Activated CD4-positive, alpha-beta T cell treated with anti-CD3 and anti-CD28 coated beads, Interleukin-2, amount 10 ng/mL, durations not matched to agents 24 days and 14 days (primary cell): ENCODE measurements at regions not wholly inside any gene's neighbourhood (a gene's known extent, or its start where the extent isn't known, plus 50 kb on each side); places are given as distances from the start of the nearest gene placed in this dataset.

ENCODE experiments used
- DNase-seq: peaks from one replicate; pipeline ENCODE4 v3.0.0; 2022
- H3K27ac Mint-ChIP-seq: one replicate; pipeline ENCODE4 v1.8.0; 2022; ENCODE audit warnings: mild to moderate bottlenecking, mixed read lengths
- H3K27me3 Mint-ChIP-seq: one replicate; pipeline ENCODE4 v1.8.0; 2022; ENCODE audit warnings: mixed read lengths
- H3K36me3 Mint-ChIP-seq: one replicate; pipeline ENCODE4 v1.8.0; 2022; ENCODE audit warnings: low read depth, mild to moderate bottlenecking, mixed read lengths
- H3K4me1 Mint-ChIP-seq: one replicate; pipeline ENCODE4 v1.8.0; 2021; ENCODE audit warnings: mixed read lengths
- H3K4me3 Mint-ChIP-seq: one replicate; pipeline ENCODE4 v1.8.0; 2022; ENCODE audit warnings: mild to moderate bottlenecking, moderate library complexity, mixed read lengths
- H3K9me3 Mint-ChIP-seq: one replicate; pipeline ENCODE4 v1.8.0; 2021; ENCODE audit warnings: mixed read lengths
- intact Hi-C: fragments of 100-400 bp; cut with micrococcal nuclease; formaldehyde crosslinking; loops from one replicate; pipeline ENCODE4 v1.15.1; 2023

DNA sequence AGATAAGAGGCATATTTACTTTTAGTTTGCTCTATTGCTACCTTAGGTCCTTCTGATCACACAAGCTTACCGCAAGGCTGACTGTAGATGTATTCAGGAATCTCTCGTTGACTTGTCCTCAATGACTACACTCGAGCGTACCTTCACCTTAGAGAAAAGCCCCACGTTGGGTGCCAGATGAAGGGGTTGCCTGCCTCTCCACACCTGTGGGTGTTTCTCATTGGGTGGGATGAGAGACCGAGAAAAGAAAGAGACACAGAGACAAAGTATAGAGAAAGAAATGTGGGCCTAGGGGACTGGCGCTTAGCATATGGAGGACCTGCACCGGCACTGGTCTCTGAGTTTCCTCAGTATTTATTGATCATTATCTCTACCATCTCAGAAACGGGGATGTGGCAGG, 51.8 kb downstream of the ASCL4 start:
- H3K27ac Mint-ChIP-seq, result no peak overlapping the region
- peaks cover 2% of the 10 kb centered on the region for H3K27me3 Mint-ChIP-seq
- intact Hi-C loops, result no loop called here
- H3K4me1 Mint-ChIP-seq, result no peaks in the 10 kb centered on the region
- no peak overlapping the region for H3K4me3 Mint-ChIP-seq
- DNase-seq, result no peak
- H3K36me3 Mint-ChIP-seq, result no peaks in the 10 kb centered on the region
- H3K9me3 Mint-ChIP-seq, result peaks cover 19% of the 10 kb centered on the region

DNA sequence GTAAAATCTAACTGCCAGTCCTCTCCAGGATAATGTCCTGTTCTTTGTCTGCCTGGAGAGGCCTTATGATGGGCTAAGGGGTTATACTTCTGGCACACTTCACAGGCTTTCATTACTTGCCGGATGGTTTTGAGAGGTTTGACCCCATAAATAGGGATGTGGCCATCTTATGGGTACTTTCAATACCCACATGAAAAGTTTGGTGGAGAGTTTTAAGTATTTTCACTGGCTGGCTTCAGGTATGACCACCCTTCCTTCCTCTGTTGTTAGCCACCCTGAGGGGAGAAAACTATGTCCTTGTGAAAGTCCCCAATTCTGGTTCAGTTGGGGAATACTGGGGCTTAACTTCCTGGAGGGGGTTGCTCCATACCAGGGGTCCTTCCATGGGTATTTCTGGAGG, 54.8 kb downstream of the ASCL4 start:
- Mint-ChIP-seq H3K9me3 (peaks cover 19% of the 10 kb centered on the region), H3K36me3 (no peaks in the 10 kb centered on the region), H3K4me3 (no peak overlapping the region), H3K27me3 (peaks cover 13% of the 10 kb centered on the region), H3K27ac (no peak overlapping the region), H3K4me1 (no peaks in the 10 kb centered on the region)
- DNase-seq, result no peak
- intact Hi-C loops, result no loop called here

DNA sequence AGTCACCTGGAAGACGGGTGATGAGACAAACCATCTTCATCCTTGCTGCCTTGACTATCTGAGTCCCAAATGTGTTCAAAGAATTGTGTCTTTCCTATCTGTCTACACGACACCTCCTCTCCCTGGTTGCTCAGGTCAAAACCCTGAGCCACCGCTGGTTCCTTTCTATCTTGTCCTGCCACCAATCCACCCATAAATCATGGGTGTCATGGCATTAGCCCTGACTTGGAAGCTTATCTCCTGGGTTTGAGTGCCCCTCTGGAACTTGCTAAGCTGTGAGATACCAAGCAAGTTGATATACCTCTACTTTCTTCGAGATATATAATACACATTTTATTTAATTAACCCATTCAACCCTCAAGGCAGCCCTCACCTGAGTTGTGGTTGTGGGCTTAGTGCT, 57.9 kb downstream of the ASCL4 start:
- Mint-ChIP-seq H3K27ac (no peak overlapping the region), H3K4me3 (no peak overlapping the region), H3K27me3 (peaks cover 29% of the 10 kb centered on the region), H3K36me3 (no peaks in the 10 kb centered on the region), H3K4me1 (no peaks in the 10 kb centered on the region), H3K9me3 (peaks cover 8% of the 10 kb centered on the region)
- no peak for DNase-seq
- intact Hi-C loops, result no loop called here

DNA sequence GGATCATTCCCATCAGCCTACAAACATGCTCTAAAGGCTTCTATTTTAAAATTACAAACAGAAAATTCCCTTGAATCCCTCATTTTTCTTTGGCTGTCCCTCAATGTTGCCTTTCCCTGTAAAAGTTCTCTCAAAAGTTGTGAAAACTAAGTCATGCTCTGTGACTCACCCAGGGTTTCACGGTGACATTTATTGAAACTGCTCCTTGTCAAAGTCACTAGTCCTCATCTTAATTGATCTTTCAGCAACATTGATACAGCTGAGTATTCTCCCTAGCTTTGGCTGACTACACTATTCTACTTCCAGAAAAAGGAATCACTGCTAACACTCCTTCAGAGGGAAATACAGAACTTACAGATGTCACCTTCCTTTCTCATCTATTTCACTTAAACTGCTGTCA, 65.7 kb downstream of the ASCL4 start:
- Mint-ChIP-seq H3K4me3 (no peak overlapping the region), H3K36me3 (no peaks in the 10 kb centered on the region), H3K9me3 (no peaks in the 10 kb centered on the region), H3K27ac (no peak overlapping the region), H3K27me3 (peaks cover 42% of the 10 kb centered on the region), H3K4me1 (peaks cover 2% of the 10 kb centered on the region)
- DNase-seq, result no peak
- intact Hi-C loops, result no loop called here

DNA sequence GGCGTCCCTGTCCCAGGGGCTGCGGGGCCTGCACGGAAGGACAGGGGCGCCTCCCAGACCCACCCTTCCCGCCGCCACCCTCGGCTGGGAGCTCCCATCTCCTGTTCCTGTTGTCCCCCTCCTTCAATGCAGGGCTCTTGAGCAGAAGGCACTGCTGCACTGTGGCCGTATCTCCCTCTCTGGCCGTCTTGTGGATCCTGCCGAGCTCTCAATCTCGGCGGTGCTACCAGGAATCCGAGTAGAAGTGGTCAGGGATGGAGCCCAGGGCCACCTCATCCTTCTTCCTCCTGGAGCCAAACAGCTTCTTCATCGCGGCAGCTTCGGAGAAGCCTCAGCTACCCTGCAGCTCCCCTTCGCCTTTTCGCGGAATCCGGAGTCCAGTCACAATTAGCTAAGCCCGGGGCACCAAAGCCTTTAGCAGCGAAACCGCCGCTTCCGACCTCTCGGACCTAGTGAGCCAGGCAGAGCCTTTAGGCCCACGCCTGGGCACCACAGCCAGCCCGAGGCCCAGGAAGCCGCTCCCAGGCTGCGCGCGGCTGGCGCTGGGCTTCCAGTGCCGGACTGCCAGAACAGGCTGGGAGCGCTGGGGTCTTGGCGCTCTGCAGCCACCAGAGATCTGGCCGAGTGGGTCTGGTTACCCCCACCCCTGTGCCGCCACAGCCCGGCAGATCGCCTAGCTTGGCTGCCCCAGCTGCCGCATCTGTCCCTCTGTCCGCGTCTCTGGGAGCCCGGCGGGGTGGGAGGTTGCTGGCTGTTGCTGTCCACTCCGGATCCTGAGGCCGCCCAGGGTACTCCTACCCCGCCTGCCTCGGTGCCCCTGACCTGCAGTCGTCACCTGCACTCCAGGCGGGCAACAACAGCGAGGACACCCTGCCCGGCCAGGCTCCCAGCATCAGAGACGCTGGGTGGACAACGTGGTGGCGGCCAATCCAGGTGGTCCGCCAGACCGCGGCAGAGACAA, 69.1 kb downstream of the ASCL4 start:
- no peaks in the 10 kb centered on the region for H3K36me3 Mint-ChIP-seq
- H3K27me3 Mint-ChIP-seq, result peaks cover 52% of the 10 kb centered on the region
- peaks cover 2% of the 10 kb centered on the region for H3K4me1 Mint-ChIP-seq
- no peak overlapping the region for H3K27ac Mint-ChIP-seq
- DNase-seq, result no peak
- intact Hi-C loops, result no loop called here
- H3K9me3 Mint-ChIP-seq, result no peaks in the 10 kb centered on the region
- H3K4me3 Mint-ChIP-seq, result no peak overlapping the region

DNA sequence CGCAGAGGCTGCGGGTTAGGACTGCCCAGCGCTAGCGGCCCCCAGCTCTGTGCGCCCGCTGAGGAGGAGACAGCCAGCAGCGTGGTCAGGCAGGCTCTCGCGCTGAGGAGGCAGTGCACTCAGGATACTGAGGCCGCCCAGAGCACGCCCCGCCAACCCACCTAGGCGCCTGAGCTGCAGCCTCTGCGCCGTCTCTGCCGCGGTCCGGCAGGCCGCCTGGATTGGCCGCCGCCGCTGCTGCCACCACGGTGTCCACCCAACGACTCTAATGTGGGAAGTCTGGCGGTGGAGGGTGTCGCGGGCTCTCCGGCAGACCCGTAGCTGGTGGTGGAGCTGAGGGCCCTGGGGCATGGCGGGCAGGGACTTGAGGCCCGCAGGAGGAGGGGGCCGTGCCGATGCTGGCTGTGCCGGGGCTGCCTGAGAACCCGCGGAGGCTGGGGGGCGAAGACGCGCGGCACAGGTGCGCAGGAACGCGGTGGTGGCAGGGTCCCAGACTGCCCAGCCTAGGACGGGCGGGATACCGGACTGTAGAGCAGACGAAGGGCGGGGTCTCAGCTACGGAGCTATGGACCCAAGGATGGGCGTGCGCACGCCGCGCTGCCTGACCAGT, 69.9 kb downstream of the ASCL4 start:
- no peaks in the 10 kb centered on the region for H3K9me3 Mint-ChIP-seq
- no peak overlapping the region for H3K4me3 Mint-ChIP-seq
- H3K27ac Mint-ChIP-seq, result no peak overlapping the region
- intact Hi-C loops, result no loop called here
- H3K27me3 Mint-ChIP-seq, result peaks cover 56% of the 10 kb centered on the region
- H3K36me3 Mint-ChIP-seq, result no peaks in the 10 kb centered on the region
- H3K4me1 Mint-ChIP-seq, result peaks cover 2% of the 10 kb centered on the region
- DNase-seq, result no peak

DNA sequence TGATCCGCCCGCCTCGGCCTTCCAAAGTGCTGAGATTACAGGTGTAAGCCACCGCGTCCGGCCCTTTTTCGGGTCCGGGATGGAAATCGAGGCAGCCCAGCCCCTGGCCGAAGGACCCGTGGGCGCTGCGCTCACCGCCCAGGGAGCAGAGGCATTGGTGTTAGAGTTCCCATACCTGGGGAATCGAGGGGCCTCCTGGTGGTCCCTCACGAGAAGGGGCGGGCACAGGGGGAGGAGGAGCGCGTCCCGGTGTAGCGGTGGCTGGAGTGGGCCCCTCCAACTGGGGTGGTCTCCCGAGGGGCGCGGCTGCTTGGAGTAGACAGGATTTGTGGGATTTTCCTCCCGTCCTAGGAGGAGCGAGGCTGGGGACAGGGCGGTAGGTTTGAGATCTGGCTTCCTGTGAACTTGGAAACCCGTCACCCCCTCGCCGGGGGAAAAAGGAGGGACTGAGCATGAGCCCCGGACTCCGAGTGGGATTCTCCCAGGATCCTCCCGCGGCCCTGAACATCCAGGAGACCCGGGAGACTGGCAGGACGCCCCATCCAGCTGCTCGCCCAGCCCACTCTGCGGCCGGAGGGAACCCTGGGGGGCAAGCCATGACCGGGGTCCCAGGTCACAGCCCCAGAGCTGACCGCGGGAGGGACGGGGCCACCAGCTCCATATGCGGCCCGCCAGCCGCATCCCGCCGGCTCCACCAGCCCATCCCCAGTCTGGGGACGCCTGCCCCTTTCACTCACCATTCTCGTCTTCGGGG, 70.9 kb downstream of the ASCL4 start:
- H3K4me1 Mint-ChIP-seq, result peaks cover 2% of the 10 kb centered on the region
- H3K36me3 Mint-ChIP-seq, result no peaks in the 10 kb centered on the region
- no peak for DNase-seq
- intact Hi-C loops, result no loop called here
- peaks cover 57% of the 10 kb centered on the region for H3K27me3 Mint-ChIP-seq
- H3K27ac Mint-ChIP-seq, result no peak overlapping the region
- H3K4me3 Mint-ChIP-seq, result no peak overlapping the region
- no peaks in the 10 kb centered on the region for H3K9me3 Mint-ChIP-seq

DNA sequence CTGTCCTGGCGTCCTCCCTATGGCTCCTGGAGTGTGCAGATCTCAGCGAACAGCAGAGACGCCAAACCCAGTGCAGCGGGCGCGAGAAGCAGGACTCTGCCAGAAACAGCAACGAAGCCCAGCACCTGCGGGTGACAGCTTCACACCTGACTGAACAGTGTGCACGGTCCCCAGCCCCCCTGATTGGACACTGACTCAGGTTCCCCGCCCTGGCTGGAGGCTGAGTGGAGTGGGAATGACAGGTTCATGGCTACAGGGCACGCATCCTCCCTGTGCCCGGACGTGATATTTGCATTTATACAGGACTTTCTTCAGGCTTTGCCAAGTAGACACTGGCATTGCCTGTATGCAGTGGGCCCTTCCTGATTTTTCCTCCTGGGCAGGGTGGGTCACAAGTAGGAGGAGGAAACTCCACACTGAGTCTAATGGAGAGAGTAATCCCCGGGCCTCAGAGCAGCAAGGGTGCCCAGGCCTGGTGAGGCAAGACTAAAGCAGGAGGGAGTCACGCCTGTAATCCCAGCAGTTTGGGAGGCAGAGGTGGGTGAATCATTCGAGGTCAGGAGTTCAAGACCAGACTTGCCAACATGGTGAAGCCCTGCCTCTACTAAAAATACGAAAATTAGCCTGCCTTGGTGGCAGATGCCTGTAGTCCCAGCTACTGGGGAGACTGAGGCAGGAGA, 71.6 kb downstream of the ASCL4 start:
- peaks cover 53% of the 10 kb centered on the region for H3K27me3 Mint-ChIP-seq
- intact Hi-C loops, result no loop called here

DNA sequence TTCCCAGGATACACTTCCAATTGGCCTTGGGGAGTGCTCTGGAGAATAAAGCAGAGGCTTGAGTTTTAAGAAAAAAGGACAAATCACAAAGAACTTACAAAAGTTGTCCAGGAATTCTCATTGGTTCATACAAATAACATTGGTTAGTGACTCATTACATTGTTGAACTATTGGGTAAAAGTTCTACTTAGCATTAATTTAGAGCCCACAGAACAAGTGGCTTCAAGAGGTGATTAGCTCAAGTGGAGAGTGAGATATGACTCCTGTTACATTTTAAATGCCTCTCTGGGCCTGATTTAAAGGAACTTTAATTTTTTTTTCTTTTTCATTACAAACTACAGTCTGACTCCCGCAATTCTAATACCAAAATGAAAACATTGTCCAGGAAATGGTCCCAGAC, 72.9 kb downstream of the ASCL4 start:
- H3K9me3 Mint-ChIP-seq, result no peaks in the 10 kb centered on the region
- peaks cover 53% of the 10 kb centered on the region for H3K27me3 Mint-ChIP-seq
- intact Hi-C loops, result no loop called here
- peaks cover 2% of the 10 kb centered on the region for H3K4me1 Mint-ChIP-seq
- no peaks in the 10 kb centered on the region for H3K36me3 Mint-ChIP-seq
- H3K4me3 Mint-ChIP-seq, result no peak overlapping the region
- no peak for DNase-seq
- no peak overlapping the region for H3K27ac Mint-ChIP-seq

More for the DNA sequence above, 71.6 kb downstream of the ASCL4 start:
- DNase-seq, result no peak
- Mint-ChIP-seq H3K9me3 (no peaks in the 10 kb centered on the region), H3K4me3 (no peak overlapping the region), H3K36me3 (no peaks in the 10 kb centered on the region), H3K27ac (no peak overlapping the region), H3K4me1 (peaks cover 2% of the 10 kb centered on the region)

DNA sequence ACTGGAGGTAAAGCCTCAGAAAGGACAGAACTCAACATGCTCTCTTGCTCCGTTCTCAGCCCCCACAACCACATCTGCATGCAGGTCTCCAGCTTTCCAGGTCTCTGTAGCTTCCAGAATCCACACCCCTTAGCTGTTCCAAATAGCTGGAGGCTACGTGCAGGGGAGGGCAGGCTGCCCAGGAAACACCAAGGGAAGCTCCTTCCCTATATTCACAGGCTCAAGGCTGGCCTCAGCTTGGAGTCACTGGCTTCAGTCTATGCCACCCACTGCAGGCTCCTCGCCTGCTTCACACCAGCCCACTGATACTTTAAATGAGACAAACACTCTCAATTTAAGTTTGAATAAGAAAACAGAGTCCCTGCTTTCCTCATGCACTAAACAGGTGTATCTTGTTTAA, 73.3 kb downstream of the ASCL4 start:
- H3K27me3 Mint-ChIP-seq, result peaks cover 53% of the 10 kb centered on the region
- H3K27ac Mint-ChIP-seq, result no peak overlapping the region
- H3K4me3 Mint-ChIP-seq, result no peak overlapping the region
- H3K9me3 Mint-ChIP-seq, result no peaks in the 10 kb centered on the region
- no peaks in the 10 kb centered on the region for H3K36me3 Mint-ChIP-seq
- no peak for DNase-seq
- intact Hi-C loops, result no loop called here
- peaks cover 2% of the 10 kb centered on the region for H3K4me1 Mint-ChIP-seq

DNA sequence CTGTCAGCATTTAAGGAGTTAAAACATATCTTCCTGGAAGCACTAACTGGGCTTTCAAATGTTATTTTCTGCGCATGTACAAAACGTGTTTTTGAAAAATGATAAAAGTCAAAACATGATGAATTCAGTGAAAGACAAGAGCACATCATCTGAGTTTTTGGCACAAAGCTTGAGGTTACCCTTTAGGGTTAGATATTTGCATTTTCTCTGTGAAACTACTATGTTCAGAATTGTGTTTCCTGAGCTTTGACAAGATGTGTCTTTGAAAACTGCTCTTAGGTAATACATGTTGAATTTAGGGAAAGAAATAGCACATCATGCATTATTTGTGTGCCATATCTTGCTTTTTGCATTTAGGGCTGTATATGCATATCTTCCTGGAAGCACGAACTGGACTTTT, 79.0 kb downstream of the ASCL4 start:
- H3K9me3 Mint-ChIP-seq, result no peaks in the 10 kb centered on the region
- H3K27ac Mint-ChIP-seq, result no peak overlapping the region
- H3K36me3 Mint-ChIP-seq, result no peaks in the 10 kb centered on the region
- no peak overlapping the region for H3K4me3 Mint-ChIP-seq
- H3K4me1 Mint-ChIP-seq, result no peaks in the 10 kb centered on the region
- DNase-seq, result no peak
- intact Hi-C loops, result no loop called here
- peaks cover 43% of the 10 kb centered on the region for H3K27me3 Mint-ChIP-seq

DNA sequence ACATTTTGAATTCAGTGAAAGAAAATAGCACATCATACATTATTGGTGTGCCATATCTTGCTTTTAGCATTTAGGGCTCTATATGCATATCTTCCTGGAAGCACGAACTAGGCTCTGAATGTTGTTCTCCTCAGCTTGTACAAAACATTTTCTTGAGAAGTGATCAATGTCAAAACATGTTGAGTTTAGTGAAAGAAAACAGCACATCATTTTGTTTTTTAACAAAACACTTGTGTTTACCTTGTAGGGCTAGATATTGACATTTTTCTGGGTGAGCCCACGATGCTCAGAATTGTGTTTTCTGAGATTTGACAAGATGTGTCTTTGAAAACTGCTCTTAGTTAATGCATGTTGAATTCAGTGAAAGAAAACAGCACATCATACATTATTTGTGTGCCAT, 81.0 kb downstream of the ASCL4 start:
- Mint-ChIP-seq H3K27me3 (peaks cover 36% of the 10 kb centered on the region), H3K27ac (no peak overlapping the region), H3K4me3 (no peak overlapping the region), H3K36me3 (no peaks in the 10 kb centered on the region), H3K9me3 (no peaks in the 10 kb centered on the region), H3K4me1 (no peaks in the 10 kb centered on the region)
- DNase-seq, result no peak
- intact Hi-C loops, result no loop called here

DNA sequence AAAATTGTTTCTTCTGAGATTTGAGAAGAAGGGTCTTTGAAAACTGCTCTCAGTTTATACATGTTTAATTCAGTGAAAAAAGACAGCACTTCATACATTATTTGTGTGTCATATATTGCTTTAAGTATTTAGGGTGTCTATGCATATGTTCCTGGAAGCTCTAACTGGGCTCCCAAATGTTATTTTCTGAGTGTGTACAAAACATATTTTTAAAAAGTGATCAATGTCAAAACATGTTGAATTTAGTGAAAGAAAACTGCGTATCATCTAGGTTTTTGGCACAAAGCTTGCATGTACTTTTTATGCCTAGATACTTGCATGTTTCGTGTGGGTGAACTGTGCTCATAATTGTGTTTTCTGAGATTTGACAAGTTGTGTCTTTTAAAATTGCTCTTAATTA, 81.6 kb downstream of the ASCL4 start:
- Mint-ChIP-seq H3K27ac (no peak overlapping the region), H3K27me3 (peaks cover 41% of the 10 kb centered on the region), H3K9me3 (no peaks in the 10 kb centered on the region), H3K4me1 (no peaks in the 10 kb centered on the region), H3K4me3 (no peak overlapping the region), H3K36me3 (no peaks in the 10 kb centered on the region)
- DNase-seq, result no peak
- intact Hi-C loops, result no loop called here

DNA sequence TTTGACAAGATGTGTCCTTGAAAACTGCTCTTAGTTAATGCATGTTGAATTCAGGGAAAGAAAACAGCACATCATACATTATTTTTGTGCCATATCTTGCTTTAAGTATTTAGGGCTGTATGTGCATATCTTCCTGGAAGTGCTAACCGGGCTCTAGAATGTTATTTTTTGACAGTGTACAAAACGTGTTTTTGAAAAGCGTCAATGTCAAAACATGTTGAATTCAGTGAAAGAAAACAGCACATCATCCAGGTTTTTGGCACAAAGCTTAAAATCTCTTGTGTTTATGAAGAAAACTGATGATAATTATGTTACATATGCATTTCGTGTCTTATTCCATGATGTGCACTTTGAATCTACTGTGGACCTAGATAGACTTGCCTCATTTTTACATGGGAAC, 82.7 kb downstream of the ASCL4 start:
- intact Hi-C loops, result no loop called here
- Mint-ChIP-seq H3K4me1 (no peaks in the 10 kb centered on the region), H3K27me3 (peaks cover 47% of the 10 kb centered on the region), H3K9me3 (no peaks in the 10 kb centered on the region), H3K36me3 (no peaks in the 10 kb centered on the region), H3K27ac (no peak overlapping the region), H3K4me3 (no peak overlapping the region)
- no peak for DNase-seq
